ENCODE measurements at regions not wholly inside any gene's neighbourhood (a gene's known extent, or its start where the extent isn't known, plus 50 kb on each side); places are given as distances from the start of the nearest gene placed in this dataset.

DNA sequence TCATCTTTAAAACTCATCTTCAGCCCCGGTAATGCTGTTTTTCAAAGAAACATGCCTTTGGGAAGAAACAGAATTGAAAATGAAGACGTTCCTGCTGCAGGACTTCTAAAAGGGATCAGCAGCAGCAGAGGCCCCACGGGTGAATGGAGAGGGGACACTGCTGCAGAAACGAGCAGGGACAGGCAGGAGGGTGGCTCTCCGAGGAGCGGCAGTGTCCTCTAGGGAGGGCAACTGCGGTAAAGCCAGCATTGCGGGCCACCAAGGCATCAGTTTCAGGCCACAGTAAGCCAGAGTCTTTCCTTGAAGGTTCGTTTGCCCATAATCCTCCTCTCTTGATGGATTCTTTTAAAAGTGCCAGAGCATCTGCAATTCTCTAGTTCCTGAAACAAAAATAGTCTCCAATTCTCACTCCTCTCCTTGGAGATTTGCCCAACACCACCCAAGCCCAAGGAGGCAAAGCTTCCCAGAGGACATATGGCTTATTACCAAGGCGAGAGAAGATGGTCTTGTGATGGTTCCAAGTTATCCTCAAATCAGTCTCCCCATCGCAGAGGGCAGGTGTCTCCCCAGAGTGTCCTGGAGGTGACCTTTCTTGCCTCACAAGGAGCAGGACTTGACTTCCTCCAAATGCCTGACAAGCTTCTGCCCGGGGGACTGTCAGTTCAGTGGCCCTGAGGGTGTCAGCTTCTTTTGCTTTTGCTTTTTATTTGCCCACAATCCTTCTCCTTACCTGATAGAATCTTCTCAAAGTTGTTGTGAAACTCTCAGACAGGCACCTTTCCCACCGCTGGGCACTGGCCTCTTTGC lies 341.1 kb upstream of the B3GAT1 start:
- ChIA-PET CTCF (no interaction called here), POLR2A (no interaction called here)
- TF ChIP-seq, protein P1, sequence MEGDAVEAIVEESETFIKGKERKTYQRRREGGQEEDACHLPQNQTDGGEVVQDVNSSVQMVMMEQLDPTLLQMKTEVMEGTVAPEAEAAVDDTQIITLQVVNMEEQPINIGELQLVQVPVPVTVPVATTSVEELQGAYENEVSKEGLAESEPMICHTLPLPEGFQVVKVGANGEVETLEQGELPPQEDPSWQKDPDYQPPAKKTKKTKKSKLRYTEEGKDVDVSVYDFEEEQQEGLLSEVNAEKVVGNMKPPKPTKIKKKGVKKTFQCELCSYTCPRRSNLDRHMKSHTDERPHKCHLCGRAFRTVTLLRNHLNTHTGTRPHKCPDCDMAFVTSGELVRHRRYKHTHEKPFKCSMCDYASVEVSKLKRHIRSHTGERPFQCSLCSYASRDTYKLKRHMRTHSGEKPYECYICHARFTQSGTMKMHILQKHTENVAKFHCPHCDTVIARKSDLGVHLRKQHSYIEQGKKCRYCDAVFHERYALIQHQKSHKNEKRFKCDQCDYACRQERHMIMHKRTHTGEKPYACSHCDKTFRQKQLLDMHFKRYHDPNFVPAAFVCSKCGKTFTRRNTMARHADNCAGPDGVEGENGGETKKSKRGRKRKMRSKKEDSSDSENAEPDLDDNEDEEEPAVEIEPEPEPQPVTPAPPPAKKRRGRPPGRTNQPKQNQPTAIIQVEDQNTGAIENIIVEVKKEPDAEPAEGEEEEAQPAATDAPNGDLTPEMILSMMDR (IDR thresholded peaks at IDR 0.05; ENCODE audit: insufficient read depth, low read length, missing control alignments): no peak
- DNase-seq (ENCODE audit: low read depth, low spot score): no peak
- no peak overlapping the region for H3K4me3 ChIP-seq (ENCODE audit: low read depth, low read length)

GRCh38 chr11:134752526-134752925 lies 340.5 kb upstream of the B3GAT1 start:
- no peak for DNase-seq (ENCODE audit: low read depth, low spot score)
- TF ChIP-seq, protein P1 (IDR thresholded peaks at IDR 0.05; ENCODE audit: insufficient read depth, low read length, missing control alignments): no peak
- POLR2A ChIA-PET: no interaction called here
- no peak overlapping the region for H3K4me3 ChIP-seq (ENCODE audit: low read depth, low read length)
- CTCF ChIA-PET: no interaction called here

GRCh38 chr11:134751766-134752165 lies 339.7 kb upstream of the B3GAT1 start:
- no peak overlapping the region for H3K4me3 ChIP-seq (ENCODE audit: low read depth, low read length)
- CTCF ChIA-PET: no interaction called here
- DNase-seq (ENCODE audit: low read depth, low spot score): no peak
- TF ChIP-seq, protein P1 (IDR thresholded peaks at IDR 0.05; ENCODE audit: insufficient read depth, low read length, missing control alignments): no peak
- POLR2A ChIA-PET: no interaction called here

DNA sequence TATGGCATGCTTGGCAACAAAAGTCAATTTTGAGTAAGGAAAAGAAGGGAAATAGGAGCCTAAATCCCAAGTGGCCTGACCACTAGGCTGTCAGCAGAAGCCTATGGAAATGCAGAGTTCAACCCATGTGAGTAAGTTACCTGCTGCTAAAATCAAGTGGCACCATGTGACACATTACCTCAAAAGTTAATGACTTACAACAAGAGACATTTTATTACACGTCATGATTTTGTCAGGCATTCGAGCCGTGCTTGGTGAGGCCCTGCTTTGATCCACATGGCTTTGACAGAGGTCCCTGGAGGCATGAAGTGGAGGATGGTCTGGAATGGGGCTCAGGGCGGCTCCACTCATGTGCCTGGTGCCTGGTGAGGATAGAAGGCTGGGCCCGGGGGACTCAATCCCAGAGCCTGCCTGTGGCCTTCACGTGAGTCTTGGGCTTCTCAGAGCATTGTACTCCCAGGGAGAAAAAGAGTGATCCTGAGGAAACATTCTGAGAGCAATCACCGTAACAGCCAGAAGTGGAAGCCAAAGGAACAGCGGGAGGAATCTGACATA lies 339.1 kb upstream of the B3GAT1 start:
- no peak for DNase-seq (ENCODE audit: low read depth, low spot score)
- ChIA-PET CTCF (no interaction called here), POLR2A (no interaction called here)
- TF ChIP-seq, protein P1 (IDR thresholded peaks at IDR 0.05; ENCODE audit: insufficient read depth, low read length, missing control alignments): no peak
- H3K4me3 ChIP-seq (ENCODE audit: low read depth, low read length): no peak overlapping the region

DNA sequence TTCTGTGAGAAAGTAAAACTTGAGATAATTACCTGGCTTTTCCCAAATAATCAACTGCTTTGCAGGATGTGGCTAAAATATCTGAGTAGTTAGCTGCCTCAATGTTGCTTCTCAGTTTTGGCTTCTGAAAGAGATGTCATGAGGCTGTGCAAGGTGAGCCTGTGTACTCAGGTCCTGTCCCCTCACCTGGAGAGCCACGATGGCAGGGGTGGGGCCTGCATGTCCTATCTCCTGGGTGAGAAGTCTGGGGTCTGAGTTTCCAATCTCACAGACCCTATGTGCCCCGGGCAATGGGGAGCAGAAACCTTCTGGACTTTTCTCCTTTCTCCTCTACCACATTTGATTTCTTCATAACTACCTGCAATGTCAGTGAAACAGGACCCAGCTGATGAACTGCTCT lies 338.6 kb upstream of the B3GAT1 start:
- H3K4me3 ChIP-seq (ENCODE audit: low read depth, low read length): no peak overlapping the region

More for the DNA sequence above, 338.6 kb upstream of the B3GAT1 start:
- POLR2A ChIA-PET: no interaction called here
- TF ChIP-seq, protein P1 (IDR thresholded peaks at IDR 0.05; ENCODE audit: insufficient read depth, low read length, missing control alignments): no peak
- CTCF ChIA-PET: no interaction called here
- no peak for DNase-seq (ENCODE audit: low read depth, low spot score)

Data from AG04449 (cell line).